CD4-positive, alpha-beta T cell treated with Interleukin-6 at 100 ng/mL for 8 hours (primary cell): ENCODE measurements at regions not wholly inside any gene's neighbourhood (a gene's known extent, or its start where the extent isn't known, plus 50 kb on each side); places are given as distances from the start of the nearest gene placed in this dataset.

Experiments used
- DNase-seq: peaks from one replicate; pipeline ENCODE4 v3.0.0-alpha.2; 2020; ENCODE audit warnings: mixed read lengths, low spot score

- no peak for DNase-seq
These were observed 298.2 kb upstream of the CHST9 start for GRCh38 chr18:27483276-27483675.

DNA sequence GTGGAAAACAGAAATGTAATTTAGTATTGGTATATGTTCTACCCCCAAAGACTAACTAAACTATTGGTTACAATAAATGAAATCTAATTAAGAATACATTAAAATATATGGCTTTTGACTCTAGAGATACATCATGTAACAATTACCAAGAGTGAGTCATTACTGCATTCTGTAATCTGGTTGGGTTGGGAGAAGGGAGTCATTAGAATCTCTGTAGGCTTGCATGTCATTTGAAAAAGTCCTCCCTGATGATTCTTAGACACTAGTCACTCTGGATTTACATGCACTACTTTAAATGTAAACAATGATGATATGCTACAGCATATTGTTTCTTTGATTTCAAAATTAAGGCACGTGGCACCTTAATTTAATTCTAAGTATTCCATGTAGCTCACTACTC is 293.4 kb upstream of the CHST9 start:
- DNase-seq = no peak

DNA sequence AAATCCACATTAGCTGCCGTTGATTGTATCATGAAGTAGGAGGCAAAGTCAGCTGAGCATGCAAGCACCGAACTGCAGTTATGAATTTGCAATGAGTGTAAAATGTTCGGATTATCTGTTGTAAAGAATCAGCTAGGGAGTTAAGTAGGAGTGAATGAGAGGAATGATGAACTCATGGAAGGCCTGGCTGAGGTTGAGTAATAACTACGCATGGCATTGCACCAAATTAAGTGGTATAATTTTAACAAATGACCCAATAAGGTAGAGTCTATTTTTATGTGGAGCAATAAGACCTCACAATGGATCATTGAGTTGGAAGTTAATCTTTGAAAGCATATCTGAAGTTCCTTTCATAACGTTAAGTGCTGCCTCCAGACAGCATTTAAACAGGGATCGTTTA is 288.2 kb upstream of the CHST9 start:
- DNase-seq = no peak

- DNase-seq = no peak
These were observed 282.0 kb upstream of the CHST9 start for GRCh38 chr18:27467073-27467472.

DNA sequence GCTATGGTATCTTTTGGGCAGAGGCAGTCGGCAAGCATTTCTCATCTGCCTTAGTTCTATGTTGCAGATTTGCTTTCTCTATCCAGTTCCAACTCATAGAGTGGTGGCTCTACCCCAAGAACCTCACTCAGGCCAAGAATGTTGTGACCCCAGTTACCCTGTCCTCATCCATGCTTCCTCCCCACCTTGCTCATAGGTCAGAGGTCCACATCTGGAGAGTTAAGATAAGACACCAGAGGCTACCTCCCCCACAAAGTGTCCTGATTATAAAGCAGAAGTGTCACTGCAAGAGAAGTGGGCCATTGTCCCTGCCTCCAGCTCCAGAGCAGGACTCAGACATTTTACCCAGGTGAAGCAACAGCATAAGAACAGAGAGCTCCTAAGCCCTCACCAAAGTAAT is 276.8 kb upstream of the CHST9 start:
- no peak for DNase-seq

DNA sequence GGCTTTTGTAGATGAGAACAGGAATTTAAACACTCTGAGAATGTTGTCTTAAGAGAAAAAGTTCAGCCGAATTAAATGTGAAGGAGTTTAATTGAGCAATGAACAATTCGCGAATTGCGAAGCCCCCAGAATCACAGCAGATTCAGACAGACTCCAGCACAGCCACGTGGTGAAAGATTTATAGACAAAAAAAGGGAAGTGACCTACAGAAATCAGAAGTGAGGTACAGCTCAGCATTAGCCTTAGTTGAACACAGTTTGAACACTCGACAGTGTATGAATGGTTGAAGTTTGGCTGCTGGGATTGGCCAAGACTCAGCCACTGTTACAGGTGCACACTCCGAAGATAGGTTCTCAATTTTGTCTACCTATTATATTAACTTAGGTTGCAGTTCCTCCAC is 264.0 kb upstream of the CHST9 start:
- no peak for DNase-seq

GRCh38 chr18:27447930-27448329 is 262.8 kb upstream of the CHST9 start:
- DNase-seq = no peak

DNA sequence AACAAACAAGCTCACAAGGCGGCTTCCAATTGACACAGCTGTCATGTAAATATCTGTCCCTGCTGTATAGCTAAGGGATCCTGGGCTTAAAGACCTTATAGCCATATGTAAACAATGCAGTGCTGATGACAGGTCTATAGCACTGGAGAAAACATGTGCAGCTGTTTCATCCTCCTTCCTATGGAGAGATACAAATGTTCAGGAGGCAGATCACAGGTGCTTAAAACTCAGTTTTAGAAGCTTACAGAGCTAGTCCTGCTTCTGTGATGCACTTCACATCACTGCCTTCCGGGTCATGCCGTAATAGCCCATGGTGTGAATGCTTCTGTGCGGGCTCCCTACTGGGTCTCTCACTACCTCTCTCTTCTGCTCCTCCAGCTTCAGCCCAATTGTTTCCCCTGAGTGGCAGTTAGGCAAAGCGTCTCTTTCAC is 262.4 kb upstream of the CHST9 start:
- DNase-seq = no peak

DNA sequence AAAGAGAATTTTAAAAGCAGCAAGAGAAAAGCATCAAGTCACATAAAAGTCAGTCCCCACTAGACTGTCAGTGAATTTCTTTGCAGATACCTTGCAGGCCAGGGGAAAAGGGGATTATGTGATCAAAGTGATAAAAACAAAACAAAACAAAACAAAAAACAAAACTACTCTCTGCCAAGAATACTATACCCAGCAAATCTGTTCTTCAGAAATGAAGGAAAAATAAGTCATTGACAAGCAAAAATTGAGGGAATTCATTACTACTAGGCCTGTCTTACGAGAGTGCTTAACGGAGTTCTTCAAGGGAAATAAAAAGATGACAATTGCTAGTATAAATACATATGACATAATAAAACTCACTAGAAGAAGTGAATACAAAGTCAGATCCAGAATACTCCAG is 245.5 kb upstream of the CHST9 start:
- DNase-seq = no peak

DNA sequence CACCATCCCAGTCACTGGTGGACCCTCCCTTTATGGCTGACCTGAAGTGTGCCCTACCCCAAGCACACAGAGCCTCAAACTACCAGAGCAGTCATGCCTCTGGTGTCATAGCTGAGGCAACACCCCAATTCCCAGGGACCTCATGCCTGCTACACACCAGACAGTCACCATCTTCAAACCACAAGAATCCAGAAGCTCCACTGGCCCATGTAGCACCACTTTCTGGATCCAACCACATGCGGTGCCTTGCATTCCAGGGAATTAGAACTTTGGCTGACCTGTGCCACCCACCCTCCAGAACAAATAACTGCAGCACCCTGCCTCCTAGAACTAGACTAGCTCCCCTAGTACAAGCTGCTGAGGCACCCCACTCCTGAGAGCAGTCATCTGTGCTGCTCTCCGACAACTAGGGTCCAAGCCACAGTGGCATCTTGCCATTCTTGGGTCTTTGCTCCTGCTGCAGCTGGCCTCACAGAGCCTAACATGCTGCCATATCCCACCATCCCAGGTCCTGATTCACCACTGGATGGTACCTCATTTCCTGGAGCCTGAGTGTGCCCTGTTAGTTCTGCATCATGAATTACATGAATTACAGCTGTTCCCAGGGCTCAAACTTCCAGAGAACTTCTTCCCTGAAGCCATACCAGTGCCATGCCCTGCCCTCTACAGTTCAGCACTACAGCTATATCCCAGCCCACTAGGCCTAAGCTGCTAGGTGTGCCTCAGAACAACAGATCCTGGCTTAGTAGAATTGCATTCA is 243.8 kb upstream of the CHST9 start:
- no peak for DNase-seq

DNA sequence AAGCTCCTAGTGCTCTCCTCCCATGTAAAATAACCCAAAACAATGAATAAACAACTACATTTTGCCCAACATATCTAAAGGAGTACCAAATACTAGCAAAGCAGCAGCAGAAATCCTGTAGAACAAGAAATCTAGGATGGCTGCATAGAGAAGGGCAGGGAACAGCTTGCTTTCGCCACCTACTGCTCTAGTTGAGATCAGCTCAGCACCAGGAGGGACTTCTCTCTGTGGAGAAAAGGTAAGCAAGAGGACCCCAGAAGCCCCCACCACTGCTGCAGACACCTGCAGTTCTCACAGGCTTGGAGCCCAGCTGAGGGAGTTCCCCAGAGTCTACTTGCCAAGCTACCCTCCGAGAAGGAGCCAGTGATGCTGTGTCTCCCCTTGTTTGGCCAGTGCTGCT is 243.0 kb upstream of the CHST9 start:
- no peak for DNase-seq

GRCh38 chr18:27423581-27423980 is 238.5 kb upstream of the CHST9 start:
- no peak for DNase-seq

GRCh38 chr18:27419646-27420045 is 234.5 kb upstream of the CHST9 start:
- DNase-seq = no peak

DNA sequence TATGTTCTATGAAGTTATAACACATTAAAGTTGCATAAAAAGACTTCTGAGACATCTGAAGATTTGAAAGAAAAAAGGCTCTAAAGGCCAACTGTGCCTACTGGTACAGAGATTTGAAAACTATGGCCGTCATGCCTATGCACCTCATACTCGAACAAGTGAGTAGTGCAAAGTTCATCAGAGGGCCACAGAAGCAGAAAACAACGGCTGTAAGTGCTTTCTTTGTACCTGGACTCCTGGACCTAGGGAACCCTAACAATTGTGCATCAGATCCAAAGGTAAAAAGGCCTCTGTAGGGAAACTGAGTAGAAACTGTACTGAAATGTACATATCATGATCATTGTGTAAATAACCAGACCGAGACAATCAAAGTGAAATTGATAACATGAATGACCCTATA is 230.4 kb upstream of the CHST9 start:
- no peak for DNase-seq

DNA sequence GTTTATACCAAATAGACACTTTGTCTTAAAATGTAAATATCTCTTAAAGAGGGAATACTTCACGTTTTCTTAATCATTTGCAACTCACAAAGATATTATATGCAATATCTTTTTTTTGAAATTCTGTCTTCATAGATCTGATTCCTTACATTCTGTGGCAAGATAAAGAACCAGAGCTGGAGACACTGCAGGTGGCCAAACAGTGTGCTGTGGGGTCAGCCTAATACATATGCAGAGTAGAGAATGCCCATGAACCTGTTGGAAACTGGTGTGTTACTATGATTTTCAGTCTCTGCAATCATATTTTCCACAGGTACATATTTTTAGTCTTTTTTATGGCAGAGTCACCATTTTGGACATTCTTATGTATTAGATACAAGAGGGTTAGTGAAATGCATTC is 229.6 kb upstream of the CHST9 start:
- DNase-seq = no peak

DNA sequence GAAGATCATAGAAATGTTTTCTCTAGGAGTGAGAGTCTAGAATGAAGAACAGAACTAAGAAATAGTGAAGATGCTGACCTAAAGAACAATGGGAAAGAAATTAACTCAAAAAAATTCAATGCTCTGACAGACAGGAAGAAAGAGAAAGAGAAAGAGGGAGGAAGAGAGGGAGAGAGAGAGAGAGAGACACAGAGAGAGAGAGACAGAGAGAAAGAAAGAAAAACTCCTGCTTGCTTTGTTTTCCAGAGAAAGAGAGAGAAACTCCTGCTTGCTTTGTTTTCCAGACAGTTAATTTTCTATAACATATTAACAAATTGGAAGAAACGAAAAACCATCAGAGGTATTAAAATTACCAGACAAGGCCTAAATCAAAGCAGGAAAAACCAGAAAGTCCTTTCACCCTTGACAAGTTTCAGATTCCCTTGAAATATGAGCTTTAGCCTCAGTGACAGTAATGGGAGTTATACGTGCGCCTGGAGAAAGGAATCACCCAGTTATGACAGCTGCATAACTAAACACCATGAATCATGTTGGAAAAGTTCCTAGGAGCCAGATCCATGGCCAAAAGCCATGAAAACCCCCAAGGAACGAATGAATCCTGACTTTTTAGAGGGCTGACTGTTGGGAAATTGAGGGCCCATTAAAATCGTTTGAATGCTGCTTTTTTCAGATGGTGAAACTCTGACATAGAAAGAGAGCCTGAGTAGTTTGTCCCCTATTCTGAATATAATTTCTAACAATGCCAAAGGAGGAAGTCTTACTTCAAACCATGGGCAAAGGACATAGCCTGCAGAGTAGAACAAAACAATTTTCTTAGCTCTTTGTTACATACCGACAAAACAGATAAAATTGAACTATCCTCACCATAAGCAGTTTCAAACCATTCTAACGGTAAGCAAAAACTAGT is 228.6 kb upstream of the CHST9 start:
- no peak for DNase-seq

GRCh38 chr18:27412556-27412955 is 227.4 kb upstream of the CHST9 start:
- DNase-seq = no peak

DNA sequence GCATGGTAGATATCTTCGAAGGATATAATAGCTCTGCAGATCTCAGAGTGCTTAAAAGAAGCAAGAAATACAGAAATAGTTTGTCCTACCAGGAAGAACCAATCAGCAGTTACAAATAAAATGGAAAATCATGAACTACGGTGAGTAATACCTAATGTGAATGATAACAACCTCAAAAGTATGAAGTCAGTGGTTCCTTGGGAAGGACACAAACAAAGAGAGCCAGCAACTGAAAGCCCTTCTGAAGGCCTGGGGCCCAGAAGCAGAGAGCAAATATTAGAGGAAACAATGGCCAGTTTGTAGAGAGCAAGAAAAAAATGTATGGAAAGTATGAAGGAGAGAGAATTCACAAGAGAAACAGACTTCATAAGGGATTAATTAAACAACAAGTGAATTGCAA is 226.8 kb upstream of the CHST9 start:
- no peak for DNase-seq

- no peak for DNase-seq
These were observed 225.9 kb upstream of the CHST9 start for GRCh38 chr18:27411013-27411412.

GRCh38 chr18:27404855-27405254 is 219.7 kb upstream of the CHST9 start:
- DNase-seq = no peak

GRCh38 chr18:27400001-27400400 is 214.9 kb upstream of the CHST9 start:
- no peak for DNase-seq

GRCh38 chr18:27395752-27396151 is 210.6 kb upstream of the CHST9 start:
- no peak for DNase-seq

DNA sequence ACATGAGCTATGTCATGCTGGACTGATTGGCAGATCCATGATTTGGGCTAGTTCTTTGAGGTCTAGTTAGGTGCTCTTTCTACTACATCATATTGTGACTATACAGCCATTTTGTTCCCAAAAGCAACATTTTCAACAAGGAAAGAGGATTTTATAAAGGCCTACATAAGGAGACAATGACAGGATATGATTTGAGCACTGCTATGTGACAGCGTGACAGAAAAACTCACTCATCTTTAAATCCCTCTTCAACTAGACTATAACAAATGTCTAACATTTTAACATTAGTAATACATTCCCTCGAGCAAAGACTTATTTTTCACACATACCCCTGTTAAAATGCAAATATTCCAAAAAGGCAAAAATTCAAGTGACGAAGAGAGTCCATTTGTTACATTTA is 209.6 kb upstream of the CHST9 start:
- no peak for DNase-seq
